Occipital lobe (tissue), 1 donor: ENCODE measurements at regions not wholly inside any gene's neighbourhood (a gene's known extent, or its start where the extent isn't known, plus 50 kb on each side); places are given as distances from the start of the nearest gene placed in this dataset.
"Not testable (repeated sequence)": the region's sequence is repeated elsewhere in the genome, so short reads cannot be mapped to it uniquely, and the experiment has no call there.

Source experiments
- DNase-seq: peaks from one replicate; lab custom pipeline; 2025; lab: John Stamatoyannopoulos, UW

DNA sequence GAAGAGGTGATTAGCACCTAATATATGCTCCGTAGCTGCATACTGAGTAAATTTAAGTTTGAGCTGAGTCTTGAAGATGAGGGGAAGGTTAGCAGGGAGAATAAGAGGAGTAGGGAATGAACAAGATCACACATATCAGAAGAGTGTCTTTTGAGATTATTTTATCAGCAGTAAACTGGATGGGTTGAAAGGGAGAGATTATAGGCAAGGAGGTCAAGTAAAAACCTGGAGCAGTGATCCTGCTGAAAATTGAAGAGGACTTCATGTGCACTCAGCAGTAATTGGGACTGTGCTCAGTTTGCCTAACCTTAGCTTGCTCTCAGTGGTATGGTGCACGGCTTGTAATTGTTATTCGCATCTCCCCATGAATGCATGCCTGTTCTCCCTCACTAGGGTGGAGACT is 79.5 kb upstream of the PICALM start:
- DNase-seq, result no peak

DNA sequence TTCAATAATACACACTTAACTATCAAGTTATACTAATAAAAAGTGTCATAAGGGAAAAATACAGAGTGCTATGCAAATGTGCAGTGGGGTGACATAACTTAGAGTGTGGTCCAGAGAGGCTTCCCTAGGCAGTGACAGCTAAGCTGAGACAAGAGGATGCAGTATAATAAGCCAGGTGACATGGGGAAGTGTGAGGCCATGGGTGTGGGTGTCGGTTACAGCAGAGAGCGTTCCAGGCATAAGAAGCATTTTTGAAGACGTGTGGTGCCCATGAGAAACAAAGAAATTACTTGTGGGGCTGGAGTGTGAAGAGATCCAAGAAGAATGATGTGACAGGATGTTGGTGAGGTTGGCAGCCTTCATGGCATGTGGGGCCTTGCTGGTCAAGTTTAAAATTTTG is 78.1 kb upstream of the PICALM start:
- DNase-seq, result no peak

DNA sequence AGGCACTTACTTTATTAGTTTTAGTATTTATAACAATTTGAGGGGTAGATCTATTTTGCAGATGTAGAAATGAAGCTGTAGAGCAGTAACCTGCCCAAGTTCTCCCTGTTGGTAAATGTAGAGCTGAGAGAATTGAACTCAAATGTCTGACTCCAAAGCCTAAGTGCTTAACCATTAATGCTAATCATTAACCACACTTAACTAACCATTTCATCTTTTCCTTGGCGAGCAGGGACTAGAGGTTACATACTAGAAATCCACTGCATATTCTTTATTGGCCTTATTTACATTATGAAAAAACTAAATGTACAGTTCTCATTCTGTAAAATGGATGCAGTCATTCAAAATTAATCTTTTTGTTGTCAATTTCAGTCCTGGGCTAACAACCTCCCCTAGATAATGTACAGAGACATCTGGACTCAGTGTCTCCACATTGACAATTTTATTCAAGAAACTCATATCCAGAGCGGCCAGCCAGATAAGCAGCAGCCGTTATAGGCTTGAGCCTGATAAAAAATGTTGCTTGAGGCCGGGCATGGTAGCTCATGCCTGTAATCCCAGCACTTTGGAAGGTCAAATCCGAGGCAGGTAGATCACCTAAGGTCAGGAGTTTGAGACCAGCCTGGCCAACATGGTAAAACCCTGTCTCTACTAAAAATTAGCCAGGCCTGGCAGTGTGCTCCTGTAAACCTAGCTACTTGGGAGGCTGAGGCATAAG is 76.7 kb upstream of the PICALM start:
- no peak for DNase-seq

DNA sequence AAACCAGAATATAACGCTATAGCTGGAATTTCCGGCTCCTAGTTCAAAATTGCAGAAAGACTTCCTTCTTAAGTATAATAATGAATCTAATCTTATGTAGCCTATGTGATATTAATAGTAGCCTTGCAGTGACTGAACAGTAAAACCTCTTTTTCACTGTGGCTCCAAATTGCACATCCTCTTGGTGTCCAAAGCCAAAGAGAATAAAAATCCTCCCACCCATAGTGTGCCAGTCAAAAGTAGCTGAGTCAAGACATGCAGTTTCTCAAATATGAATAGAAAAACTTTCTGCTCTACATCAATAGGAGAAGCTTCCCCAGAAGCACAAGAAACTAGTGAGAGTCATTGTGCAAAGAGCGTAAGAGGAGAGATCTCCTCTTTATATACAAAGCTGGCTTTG is 76.0 kb upstream of the PICALM start:
- DNase-seq, result no peak

DNA sequence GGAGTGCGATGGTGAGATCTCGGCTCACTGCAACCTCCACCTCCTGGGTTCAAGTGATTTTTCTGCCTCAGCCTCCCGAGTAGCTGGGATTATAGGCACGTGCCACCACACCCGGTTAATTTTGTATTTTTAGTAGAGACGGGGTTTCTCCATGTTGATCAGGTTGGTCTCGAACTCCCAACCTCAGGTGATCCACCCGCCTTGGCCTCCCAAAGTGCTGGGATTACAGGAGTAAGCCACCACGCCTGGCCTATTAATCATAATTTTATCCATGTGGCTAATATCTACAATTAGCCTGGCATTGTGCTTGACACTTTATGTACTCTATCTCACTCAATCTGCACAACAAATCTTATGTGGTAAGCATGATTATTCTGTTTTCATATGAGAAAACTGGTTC is 75.2 kb upstream of the PICALM start:
- DNase-seq, result not testable (repeated sequence)

DNA sequence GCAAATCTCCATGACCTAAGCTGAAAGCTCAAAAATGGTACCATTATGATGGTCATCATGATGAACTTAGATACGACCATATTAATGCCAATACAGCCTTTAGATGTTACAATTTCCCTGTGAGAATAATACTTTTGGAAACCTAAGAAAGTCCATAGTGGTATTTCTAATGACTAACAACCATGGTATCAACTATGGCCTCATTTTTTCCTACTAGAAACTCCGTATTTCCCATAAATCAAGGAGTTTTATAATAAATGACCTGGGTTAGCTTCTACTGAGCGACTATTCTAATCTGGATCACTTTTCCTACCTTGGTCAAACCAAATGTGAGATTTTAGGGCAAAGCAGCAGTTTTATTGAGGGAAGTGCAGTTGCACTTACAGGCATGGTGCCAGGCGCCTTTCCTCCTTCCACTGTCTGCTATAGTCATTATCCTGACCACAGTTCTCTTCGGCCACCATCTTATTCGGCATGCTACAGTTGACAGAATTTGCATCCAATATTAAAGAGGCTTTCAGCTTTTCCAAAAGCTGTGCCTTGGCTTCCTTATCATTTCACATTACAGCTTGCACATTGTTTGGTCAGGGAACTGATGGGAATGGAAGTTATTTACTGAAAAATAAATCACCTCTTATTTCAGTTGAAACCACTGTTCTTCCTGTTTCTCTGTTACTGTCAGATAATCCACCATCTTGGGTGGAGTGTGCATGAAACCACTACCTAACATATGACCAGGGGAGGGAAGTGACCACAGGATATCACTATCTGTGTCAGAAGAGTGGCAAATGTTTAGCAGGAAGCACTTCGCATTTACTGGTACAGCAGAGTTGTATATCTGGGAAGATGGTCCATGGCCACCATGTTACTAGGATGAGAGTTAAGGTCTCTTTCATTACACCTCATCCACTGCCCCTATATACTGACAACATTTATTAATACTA is 74.5 kb upstream of the PICALM start:
- DNase-seq, result no peak

DNA sequence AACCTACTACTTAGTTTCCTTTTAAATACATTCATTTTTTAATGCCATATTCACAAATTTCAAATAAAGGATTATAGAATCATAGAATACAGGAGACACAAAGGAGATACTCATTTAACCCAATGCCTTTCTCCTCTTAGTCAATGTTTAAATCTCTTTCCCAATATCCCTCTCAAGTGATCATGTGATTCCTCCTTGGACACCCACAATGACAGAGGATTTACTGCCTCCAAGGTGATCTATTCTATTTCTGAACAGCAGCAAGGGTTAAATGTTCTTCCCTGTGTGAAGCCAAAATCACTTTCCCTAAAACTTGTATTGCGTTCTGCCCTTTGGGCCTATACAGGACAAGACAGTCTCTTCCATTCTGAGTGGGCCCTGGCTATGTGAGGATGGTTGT is 73.3 kb upstream of the PICALM start:
- no peak for DNase-seq

DNA sequence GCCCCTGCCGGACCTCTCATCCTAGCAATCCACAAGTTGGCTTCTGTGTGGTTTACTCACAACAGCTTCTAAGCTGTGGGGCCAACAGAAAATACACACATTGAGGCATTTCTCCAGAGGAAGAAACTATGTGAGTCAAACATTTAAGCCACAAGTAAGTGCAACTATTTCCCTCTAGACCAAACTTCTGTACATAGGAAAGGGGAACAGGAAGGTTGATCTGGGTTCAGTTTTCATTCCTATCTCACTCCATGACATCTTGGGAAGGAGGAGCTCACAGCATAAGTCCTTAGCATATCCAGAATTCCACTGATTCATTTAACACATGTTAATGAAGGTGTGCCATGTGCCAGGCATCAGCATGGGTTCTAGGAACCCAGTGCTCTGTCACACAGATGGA is 72.8 kb upstream of the PICALM start:
- no peak for DNase-seq

DNA sequence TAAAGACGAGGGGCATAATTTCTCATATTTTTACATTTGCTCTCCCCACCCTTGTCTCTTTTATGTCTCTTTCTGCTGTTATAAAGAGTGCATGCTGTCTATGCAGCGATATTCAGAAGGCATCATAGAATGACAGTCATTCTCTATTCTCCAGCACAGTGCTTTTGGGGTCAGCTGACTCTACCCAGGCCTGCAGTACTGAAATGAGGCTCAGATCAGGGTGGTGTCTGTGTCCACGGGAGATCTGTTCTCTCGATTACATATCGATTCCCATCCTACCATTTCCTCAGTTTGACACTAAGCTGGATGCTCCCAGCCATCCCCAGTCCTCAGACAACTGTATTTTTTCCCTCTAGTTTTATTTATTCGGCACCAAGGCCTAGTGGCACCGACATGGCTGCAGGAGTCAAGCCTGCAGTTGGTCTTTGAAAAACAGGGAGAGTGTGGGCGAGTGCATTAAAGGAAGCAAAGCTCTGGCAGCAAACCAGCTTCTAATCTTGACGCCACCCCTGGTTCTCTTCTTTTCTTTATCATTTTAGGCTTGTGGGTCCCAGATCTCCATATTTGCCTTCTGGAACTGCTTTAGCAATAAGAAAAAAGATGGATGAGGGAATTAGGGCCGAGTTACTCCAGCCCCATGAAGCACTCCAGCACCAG is 71.6 kb upstream of the PICALM start:
- no peak for DNase-seq

DNA sequence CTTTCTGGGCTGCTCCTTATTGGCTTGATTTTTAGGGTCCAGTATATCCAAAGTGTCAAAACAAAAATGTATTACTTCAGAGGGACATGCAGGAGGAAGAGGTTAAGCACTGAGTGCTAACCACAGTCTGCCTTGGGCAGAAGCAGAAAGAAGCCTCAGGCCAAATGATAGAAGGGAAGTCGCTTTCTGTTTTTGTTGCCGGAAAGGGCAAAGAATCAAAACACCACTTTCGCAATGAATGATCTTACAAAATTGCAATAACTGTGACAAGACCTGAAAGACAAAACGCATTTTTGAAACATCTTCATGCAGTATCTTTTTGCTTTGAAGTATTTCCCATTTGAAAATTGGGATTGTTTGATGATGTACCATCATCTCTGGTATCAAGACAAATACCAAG is 70.1 kb upstream of the PICALM start:
- DNase-seq, result no peak

DNA sequence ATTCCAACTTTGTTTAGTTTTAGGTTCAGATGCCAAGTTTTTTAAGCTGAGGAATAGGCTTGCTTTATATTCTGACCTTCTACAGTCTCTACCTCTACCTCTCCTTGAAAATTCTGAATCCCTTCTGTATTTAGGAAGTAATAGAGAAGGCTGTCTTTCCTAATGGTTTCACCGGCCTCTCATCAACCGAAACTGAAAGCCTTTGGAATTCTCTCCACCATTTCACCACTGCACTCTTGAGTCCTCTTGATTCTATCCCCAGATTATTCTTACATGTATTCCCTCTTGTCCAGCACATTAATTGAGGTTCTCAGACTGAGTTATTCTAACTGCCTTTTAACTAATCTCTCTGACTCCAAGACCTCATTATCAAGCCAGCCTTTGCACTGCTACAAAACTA is 67.7 kb upstream of the PICALM start:
- no peak for DNase-seq

DNA sequence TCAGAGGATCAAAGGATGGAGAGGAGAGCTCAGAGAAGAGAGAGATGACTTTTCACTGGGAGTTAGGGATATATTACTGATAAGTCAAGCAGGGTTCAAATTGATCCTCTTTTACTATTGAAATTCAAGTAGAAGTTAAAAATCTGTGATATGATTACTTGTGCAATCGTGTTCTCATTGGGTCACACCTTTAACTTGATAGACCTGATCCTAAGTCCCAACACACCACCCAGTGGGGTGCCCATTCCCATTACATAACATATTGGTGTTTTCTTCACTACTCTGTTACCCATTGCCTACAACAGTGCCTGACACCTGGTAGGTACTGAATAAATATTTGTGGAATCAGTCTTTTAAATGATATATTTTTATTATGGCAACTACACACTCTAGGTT is 66.4 kb upstream of the PICALM start:
- DNase-seq, result no peak

DNA sequence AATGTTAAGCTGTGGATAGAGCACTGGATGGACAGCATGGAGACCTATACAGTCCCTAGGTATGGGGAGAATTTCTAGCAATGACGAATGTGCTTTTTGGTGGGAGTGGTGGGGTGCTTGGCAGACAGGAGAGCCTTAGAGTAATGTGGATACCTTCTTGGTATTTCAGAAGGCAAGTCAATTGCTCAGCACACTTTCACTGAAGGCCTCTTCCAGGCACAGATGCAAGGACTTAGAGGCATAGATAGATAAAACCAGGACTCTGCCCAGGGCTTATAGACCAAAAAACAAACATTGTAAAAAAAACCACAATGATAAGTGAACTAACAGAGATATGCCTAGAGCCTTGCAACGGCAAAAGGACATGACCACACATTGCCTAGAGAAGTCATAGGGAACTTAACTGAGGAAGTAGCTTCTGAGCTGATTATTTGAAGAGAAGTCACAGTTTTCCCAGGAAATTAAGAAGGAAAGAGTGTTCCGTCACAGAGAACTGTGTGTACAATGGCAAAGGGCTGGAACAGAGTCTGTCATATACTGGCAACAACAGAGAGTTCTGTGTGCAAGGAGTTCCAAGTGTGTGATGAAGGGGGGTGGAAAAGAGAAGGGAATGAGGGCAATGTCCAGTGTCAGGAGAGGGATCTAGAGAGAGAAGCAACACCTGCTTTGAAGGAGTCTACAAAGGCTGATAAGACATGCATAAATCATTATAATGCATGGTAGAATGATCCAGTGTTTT is 65.9 kb upstream of the PICALM start:
- no peak for DNase-seq

DNA sequence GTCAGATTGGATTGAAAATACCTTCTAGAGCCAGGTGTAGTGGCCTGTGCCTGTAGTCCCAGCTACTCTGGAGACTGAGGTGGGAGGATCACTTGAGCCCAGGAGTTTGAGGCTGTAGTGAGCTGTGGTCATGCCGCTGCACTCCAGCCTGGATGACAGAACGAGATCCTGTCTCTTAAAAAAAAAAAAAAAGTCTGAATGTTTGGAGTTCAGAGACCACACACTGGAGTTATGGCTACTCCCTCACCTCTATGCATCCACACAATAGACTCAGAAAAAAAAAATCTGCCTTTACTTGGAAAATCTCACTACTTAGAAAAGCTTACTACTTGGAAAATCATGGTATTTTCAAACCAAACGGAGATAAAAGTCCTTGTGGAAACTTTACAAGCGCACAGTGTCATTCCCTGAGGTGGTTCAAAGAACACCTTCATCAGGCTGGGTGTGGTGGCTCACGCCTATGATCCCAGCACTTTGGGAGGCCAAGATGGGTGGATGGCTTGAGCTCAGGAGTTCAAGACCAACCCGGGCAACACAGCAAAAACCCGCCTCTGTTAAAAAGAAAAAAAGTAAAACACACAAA is 63.9 kb upstream of the PICALM start:
- DNase-seq, result no peak

DNA sequence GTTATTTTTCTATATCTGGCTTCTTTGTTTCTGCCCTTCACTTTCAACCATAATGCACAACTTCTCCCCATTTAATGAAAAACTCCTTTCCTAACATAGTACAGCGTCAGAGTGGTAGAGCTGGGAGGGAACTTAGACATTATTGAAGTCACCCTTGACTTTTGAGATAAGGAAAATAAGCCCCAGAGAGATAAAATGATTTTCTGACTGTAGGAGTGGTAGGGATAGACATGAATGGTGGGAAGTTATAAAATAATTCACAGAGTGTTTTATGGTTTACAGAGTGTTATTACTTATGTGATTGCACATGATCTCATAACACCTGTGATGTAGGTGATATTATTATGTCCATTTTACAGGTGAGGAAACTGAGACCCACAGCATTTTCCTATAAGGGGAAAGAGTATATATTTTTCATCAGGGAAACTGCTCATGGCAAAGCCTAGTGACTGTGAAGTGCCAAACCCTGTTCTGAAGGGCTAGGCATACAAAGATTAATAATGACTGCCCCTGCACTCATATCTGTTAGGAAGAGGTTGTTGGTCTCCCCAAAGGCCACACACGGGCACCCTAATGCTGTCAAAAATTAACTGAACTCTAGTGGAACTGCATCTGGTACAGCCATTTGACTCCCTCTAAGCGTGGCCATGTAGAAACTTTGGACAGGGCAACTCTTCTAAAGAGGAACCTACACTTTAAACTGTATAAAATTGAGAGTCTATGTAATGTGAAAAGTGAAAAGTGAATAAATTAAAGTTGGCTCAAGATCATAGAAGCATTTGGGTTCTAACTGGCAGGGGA is 61.1 kb upstream of the PICALM start:
- no peak for DNase-seq

DNA sequence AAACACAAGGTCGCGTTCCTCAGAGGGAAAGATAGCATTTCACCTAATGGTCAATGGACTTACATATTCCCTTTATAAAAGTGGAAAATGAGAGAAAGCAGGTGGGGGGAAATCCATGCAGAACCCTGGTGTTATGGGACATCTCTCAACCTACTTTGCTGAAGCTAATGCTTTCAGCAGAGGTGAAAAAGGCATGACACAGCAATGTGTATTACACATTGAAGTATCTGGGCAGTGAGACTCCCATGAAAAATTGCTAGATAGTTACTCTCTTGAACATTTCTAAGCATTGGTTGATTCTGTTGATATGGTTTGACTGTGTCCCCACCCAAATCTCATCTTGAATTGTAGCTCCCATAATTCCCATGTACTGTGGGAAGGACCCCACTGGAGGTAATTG is 60.0 kb upstream of the PICALM start:
- no peak for DNase-seq

DNA sequence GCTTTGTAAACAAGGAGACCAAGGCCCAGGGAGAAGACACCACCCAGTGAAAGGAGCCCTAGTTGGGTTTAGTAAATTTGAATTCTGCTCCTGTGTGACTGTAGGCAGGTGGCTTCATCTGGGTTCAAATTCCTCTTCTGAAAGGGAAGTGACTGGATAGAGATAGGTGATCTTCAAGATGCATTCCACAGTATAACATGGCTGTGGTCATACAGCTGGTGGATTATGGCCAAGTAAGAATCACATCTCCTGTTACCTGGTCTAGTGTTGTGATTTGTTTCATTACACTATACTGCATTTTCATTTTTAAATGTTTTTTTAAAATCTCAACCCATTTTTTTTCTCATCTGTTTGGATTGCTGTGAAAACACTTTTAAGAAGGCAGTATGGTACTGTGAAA is 58.0 kb upstream of the PICALM start:
- DNase-seq, result no peak

DNA sequence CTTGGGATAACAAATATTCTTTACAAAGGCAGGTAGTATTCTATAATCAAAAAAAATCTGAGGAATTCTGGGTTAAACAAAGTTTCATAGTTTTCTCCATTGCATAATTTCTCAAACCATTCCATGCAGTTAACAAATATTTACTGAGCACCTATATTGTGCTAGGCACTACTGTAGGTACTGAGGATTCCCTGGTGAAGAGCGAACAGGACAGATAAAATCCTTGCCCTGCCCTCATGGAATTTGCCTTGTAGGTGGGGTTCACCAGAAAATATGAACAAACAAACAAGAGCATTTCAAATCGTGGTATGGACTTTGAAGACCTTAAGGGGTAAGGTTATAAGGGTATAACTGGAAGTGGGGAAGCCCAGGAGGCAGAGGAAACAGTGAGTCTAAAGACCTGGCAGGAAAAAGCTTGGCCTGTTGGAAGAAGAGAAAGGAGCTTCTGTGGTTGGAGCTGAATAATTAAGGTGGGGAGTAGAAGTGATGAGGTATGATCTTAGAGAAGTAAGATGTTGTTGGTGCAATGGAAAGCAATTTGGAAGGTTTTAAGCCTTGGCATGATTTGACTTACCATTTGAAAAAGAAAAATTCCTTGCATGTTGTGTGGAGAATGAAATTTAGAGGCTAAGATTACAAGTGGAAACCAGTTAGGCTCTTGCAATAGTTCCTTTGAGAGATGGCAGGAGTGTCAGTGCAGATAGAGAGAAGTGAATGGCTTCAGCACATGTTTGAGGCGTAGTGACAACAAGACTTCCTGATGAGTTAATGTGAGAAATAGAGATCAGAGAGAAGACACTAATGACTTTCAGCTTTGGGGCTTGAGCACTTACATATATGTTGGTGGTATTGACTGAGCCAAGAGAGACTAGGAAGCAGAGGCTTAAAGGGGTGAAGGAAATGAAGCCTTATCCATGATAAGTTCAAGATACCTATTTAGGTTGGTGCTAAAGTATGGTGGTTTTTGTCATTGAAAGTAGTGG is 55.7 kb upstream of the PICALM start:
- DNase-seq, result no peak

DNA sequence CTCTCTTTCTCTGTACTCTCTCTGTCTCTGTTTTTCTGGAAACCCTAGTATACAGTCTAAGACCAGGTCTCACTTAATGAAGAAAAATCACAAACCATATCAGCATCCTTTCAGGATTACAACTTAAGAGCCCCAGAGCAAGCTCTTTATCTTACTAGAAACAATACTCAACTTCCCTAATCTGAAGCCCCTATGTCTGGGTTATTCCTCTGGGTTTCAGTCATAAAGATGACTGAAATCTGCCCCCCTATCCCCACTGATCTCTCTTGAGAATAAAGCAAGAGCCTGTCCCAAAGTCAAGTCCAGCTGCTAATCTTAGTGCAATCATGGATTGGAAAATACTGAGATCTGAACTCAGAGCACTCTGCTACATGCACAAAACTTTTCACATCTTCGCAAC is 53.9 kb upstream of the PICALM start:
- no peak for DNase-seq
